Left lobe of liver (tissue), 2 donors: ENCODE measurements at regions not wholly inside any gene's neighbourhood (a gene's known extent, or its start where the extent isn't known, plus 50 kb on each side); places are given as distances from the start of the nearest gene placed in this dataset.
"Not testable (repeated sequence)": the region's sequence is repeated elsewhere in the genome, so short reads cannot be mapped to it uniquely, and the experiment has no call there.

Source experiments
- ATAC-seq: fragments of 200-7000 bp; cut with Tn5 transposase; one replicate; pipeline ENCODE4 v1.9.1; 2020; ENCODE audit warnings: mild to moderate bottlenecking, moderate library complexity
- DNase-seq: peaks from one replicate; pipeline ENCODE4 v3.0.0-alpha.2; 2020; ENCODE audit warnings: low spot score
- donor health status: DM: no; HTN: no; CAD: no; lungs with moderate emphysema.
- donor health status: DM: no; HTN: yes; CAD: no.

- DNase-seq = no peak
- no peak for ATAC-seq
These were observed 1191.3 kb upstream of the TENM3 start for GRCh38 chr4:181051931-181052330.

DNA sequence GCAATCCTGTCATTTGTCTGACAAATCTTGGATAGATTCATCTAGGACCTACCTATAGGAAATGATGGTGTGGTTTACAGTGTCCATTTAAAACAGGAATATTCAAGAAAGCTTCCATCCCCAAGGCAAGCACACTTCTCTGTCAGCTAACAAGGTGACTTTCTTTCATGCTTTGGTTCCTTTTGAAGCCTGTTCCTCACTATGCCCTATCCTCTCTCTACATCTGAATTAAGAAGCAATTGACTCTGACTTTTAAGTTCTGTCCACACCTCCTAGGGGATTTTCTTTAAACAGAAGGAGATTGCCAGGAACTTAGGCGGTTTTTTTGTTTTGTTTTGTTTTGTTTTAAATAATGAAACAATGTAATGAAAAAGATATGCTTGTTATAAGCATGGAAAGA is 1181.4 kb upstream of the TENM3 start:
- ATAC-seq (no peak), DNase-seq (no peak)

GRCh38 chr4:181063212-181063611 is 1180.0 kb upstream of the TENM3 start:
- DNase-seq (no peak), ATAC-seq (no peak)

- ATAC-seq (no peak), DNase-seq (no peak)
These were observed 1165.9 kb upstream of the TENM3 start for GRCh38 chr4:181077341-181077740.

GRCh38 chr4:181078196-181078595 is 1165.0 kb upstream of the TENM3 start:
- ATAC-seq (no peak), DNase-seq (no peak)

GRCh38 chr4:181083757-181084361 is 1159.3 kb upstream of the TENM3 start:
- ATAC-seq (no peak), DNase-seq (no peak)

DNA sequence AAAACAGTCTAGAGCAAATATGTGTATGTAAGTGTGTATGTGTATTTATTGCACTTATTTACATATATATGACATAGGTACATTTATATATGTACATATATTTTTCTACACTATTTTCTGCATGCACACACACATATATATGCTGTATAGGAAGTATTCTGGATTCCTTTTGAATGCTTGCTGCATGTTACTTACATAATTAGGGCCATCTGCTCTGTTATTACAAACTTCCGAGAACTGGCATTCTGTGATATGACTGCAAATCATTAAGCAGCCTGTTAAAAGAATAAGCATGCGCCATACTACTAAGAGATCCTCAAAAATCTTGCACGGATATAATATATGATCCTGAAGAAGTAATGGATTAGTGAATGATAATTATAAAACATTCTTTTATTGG is 1157.6 kb upstream of the TENM3 start:
- DNase-seq (no peak), ATAC-seq (no peak)

DNA sequence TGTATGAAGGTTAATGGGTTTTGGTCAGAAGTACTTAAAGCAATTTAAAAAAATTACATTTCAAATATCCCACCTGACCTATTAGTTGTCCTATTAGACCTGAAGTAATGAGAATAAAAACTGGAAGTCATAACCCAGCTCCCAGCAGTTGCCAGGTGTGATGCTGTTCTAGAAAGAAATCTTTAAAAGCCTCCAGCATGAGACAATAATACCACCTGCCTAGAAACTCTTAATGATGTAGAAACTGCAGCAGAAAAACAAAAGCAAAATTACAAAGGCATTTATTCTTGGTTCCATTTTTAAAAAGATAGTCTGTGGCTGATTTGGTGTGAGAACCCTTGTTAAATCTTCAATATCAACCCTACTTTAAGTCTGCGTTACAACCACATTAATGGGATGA is 1137.7 kb upstream of the TENM3 start:
- no peak for ATAC-seq
- no peak for DNase-seq

DNA sequence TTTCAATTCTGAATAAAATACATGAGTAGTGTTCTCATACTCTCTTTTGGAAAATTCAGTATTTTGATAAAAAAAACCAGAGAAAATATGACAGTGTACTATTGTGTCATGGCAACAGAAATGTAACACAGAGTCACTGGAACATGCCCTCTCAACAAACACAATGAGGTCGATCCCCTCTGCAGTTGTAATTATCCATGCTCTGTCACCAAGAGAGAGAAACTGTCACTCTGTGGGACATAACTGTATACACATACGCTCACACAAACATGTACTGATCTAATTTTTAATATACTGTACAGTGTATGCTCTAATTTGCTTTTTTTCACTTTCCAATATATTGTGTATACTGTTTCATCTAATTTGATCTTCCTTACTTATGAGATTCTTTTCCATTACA is 1136.8 kb upstream of the TENM3 start:
- no peak for DNase-seq
- ATAC-seq = no peak

GRCh38 chr4:181108237-181108636 is 1135.0 kb upstream of the TENM3 start:
- DNase-seq (no peak), ATAC-seq (no peak)

DNA sequence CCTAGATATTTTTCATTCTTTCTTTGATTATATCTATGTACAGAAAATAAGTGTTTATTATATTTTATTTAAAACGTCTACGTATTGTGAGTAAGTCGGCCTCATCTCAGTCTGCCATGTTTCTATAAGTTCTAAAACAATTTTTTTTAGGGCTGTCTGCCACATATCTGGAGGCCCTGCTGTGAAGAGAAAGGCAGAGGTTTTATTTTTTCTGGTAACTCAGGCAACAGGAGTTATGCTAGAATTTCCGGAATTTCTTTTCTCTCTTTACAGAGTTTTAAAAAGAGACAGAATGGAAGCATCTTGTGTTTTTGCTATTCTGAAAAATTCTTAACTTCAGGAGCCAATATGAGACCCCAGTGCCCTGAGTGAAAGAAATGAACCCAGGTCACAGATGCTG is 1124.0 kb upstream of the TENM3 start:
- DNase-seq (no peak), ATAC-seq (no peak)

- ATAC-seq (no peak), DNase-seq (no peak)
These were observed 1121.5 kb upstream of the TENM3 start for GRCh38 chr4:181121733-181122132.

DNA sequence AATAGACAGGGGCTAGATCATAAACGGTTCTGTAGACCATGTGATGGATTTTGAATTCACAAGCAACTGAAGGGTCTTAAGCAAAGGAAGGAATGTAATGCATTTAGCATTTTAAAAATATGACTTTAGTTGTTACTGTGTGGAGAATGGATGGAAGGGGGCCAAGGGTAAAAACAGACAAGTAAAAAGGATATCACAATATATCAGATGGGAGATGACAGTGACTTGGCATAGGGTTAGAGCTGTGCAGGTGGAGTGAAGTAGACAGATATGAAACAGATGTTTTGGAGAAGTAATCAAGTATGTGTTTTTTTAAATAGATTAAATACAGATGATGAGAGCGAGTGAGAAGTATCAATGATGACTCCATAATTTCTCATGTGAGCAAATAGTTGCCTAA is 1116.0 kb upstream of the TENM3 start:
- no peak for DNase-seq
- no peak for ATAC-seq

DNA sequence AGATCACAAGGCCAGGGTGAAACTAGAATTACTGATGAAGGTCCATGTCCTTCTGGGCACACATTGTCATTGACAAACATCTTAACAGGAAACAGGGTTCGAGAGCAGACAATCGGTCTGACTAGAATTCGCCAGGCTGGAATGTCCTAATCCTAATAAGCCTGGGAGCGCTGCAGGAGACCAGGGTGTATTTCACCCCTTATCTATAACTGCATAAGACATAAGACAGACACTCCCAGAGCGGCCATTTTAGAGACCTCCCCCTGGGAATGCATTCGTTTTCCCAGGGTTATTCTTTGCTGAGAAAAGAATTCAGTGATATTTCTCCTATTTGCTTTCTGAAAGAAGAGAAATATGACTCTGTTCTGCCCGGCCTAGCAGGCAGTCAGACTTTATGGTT is 1112.9 kb upstream of the TENM3 start:
- ATAC-seq, DNase-seq: not testable (repeated sequence)

DNA sequence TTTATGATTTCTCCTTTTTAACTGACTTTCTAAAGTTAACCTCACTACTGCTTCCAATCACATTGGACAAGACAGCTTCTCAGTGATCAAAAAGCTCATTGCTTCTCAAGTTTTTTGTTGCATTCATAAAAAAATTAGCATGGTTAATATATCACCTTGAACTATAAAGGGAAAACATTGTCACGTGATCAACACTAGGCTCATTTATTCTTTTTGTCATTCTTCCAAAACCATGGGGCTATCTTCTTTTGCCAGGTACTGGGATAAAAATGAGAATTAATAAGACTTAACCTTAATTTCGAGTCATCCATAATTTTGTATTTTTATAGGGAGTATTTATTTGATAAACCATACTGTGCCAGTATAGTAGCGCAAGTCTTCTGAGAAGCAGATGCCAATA is 1105.9 kb upstream of the TENM3 start:
- ATAC-seq = no peak
- DNase-seq = no peak

- DNase-seq (no peak), ATAC-seq (no peak)
These were observed 1105.1 kb upstream of the TENM3 start for GRCh38 chr4:181138116-181138515.

DNA sequence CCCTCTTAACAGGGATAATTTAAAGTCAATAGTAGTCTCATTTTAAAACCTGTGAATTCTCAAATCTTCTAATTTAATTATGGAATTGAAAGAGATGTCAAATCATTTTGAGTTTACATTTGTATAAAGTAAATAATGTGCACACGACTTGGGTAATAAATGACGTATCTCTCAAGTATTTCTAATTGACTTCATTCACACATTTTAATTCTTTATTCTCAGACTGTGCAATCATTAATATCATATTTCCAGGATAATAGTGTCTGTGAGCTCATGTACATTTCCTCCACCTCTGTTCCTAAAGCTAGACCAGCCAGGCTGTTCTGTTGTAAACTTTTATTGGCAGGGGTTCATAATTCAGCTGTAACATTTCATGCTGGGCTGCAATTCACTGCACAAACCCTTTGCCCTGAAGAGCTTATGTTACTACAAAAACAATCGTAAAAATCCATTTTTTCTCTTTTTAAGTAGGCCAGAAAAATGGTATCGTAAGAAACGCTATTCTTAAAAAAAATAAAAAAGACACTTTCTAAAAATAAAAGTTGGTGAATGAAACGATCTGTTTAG is 1103.1 kb upstream of the TENM3 start:
- DNase-seq = no peak
- ATAC-seq = no peak

GRCh38 chr4:181143250-181143854 is 1099.8 kb upstream of the TENM3 start:
- DNase-seq = peak; percentile 71
- peak; percentile 87 for ATAC-seq

- ATAC-seq = no peak
- no peak for DNase-seq
These were observed 1097.2 kb upstream of the TENM3 start for GRCh38 chr4:181146051-181146450.

DNA sequence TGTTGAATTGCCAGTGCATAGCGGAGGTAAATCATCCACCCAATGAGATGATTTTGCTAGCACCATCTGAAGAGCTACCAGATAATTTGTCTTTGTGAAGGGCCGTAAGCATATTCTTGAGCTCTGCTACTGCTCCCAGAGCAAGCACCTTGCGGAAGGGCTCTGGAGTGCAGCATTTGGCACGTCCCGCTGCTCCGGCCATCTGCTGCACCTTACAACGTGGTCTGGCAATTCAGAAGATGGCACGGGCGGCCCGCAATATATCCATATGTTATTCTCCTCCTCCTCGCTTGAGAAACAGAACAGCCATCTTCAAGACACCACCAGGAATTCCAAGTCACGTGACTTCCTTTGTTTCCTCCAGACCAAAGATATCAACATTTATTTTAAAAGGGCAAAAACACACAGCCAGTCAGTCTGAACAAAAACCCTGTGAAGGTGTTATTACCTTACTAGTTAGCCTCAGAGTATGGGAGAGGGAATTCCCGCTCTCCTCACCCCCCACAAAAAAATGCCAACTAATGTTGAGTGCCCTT is 1095.7 kb upstream of the TENM3 start:
- DNase-seq = no peak
- no peak for ATAC-seq

DNA sequence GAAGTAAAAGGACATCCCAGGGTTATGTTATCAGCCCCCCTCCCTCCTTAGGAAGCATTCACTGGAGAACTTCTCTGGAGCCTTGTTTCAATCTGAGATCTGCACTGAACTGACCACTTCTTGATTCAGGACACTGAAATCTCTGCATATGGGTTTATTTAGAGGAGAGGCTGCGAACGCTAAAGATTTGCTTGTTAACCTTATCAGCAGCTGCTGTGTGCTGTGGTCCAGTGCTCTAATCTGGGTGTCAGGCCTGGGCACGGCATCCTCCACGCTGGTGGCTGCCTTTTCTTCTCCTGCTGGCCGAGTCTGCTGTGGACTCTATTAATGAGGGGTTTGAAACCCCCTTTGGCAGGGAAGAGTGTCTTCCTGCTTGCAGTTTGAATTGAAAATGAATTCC is 1094.7 kb upstream of the TENM3 start:
- no peak for ATAC-seq
- DNase-seq = no peak

GRCh38 chr4:181150191-181150590 is 1093.0 kb upstream of the TENM3 start:
- no peak for DNase-seq
- no peak for ATAC-seq

DNA sequence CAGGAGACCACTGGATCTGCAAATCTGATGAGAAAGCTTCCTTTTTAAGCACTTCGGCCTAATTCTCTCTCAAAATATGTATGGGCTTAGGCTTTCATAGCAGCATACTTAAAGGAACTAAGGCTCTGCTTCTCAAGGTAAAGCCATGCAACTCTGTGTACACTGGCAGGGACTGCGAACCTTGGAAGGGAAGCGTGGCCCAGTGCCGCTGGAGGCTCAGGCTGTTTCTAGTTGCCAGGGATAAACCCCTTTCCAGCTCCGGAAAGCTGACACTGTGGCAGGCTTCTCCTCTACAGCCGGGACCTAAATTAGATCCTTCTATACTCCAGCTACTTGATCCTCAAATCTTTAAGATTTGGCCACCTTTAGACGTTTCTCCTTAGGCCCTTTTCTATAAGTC is 1091.3 kb upstream of the TENM3 start:
- ATAC-seq = no peak
- no peak for DNase-seq
